HG03060 (cell line): ENCODE measurements at regions not wholly inside any gene's neighbourhood (a gene's known extent, or its start where the extent isn't known, plus 50 kb on each side); places are given as distances from the start of the nearest gene placed in this dataset.

ENCODE experiments used
- ATAC-seq: cut with Tn5 transposase; IDR thresholded peaks from one replicate; pipeline ENCODE4 v1.9.1; 2021; ENCODE audit warnings: low read depth, moderate number of reproducible peaks; ENCODE audit not compliant: unreplicated experiment

DNA sequence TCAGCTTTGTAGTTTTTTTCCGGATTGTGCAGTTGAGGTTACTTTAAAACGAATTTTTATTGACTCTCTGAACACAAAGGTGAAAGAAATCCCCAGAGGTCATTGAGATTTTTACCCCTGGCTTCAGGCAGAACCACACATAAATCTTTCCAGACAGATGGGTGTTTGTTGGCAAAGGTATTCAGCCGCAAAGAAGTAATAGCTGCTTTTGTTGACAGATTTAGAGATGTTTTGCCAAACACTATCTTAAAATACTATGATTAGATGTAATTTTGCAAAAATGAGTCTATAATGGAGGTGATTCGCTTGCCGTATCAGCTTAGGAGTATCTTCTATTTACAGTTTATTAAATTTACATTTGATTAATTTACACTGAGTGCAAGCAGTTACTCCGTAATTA is 418.3 kb upstream of the CLINT1 start:
- no peak for ATAC-seq

DNA sequence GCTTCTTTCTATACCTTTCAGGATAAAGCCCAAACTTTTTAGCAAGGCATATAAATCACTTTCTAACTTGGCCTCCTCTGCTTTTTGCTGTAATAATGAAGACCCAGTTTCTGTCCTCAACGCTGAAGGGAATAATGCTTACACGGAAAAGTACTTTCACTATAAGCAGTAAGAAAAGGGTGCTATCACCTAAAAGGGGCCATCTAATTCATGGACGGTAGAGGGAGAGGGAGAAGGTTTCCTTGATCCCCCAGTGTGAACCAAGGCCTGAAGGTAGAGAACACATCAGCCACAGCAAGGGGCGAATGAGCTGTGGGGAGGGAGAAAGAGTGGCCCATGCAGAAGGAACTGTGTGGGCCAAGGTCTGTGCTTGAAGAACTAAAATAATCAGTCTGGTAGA is 417.7 kb upstream of the CLINT1 start:
- no peak for ATAC-seq

DNA sequence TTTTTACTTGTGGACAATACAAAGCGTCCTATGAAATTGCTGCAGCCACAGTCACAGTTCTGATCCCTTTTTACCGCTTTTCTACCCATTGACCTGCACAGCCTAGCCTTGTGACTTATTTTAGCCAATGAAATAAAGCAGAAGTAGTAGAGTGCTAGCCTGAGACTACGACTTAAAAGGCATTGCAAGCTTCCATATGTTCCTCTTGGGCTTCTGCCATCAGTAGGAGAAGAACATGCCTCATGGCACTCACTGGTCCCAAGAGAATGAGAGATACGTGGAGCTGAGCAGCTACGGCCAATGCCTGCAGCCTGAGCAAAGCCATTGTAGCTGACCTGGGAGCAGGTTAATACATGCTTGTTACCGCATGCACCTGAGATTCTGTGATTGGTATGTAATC is 416.6 kb upstream of the CLINT1 start:
- no peak for ATAC-seq

DNA sequence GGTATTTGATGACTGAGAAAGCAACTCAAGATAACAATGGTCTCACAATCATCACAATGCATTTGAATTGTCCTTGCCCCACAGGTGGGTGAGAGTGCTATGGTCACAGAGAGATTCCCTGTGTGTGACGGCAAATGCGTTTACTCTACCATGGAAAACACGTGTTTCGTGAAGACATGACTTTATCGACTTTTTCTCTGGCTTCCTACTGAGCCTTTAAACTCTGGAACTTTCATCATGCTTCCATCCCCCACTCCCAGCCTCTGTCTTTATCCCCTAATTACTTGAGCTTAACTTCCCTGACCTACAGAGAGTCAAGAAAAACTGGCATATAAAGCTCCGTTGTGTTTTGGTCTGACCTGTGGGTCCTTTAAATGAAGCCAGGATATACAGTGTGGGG is 414.1 kb upstream of the CLINT1 start:
- no peak for ATAC-seq

DNA sequence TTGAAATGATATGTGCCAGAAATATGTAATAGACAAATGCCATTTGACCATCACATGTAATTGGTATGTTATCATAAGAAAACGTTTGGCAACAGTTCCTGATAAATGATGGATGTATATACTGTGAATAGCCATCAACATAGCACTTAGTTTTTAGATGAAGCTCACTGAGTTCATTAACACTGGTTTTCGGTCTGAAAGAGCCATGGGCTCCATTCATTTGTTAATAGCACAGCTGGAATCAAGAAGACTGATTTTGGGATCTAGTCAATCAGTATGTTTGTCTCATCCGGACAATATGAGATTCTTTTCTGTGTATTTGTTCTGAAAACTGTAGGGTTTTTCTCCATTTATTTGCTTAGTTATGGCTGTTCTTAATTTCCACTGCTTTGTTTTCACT is 413.5 kb upstream of the CLINT1 start:
- ATAC-seq: no peak

DNA sequence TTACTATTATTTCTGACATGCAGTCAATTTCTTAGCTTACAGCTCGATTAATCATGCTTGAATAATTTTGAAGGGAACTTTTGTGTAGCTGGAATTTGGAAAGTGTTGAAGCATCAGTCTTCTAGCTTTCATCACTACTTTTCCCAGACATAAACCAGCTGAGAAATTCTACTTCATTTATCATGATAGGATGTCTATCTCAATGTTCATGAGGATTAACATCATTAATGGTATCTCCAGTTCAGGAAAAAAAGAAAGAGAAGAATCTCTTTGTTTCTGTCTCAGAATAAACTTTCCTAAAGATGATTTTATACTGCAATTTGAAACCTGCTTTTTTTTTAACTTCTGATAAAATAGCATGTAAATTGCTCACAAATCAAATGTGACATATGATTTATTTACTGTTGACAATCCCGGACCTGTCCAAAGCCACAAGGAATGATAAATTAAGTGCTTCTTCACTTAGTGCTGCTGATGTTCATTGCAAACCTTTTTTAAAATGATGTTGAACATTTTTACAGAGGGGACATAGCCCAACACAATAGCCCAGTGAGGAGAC is 412.1 kb upstream of the CLINT1 start:
- ATAC-seq: no peak

DNA sequence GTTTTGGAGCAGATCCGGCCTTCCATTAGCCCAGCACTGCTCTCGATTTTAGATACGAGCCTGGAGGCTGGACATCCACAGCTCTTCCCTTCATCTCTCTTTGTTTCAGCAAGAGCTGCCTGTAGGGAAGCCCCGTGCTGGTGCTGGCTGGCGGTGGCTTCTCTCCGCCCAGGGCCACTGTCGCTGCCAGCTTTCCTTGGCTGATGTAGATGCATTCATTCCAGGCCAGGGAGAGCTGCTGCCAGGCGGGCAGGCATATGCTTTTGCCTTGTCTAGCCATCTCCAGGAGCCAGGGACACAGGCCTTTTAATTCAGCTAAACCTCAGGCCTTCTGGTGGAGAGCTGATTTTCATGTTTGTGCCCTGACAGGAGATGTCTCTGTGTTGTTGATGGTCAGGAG is 409.3 kb upstream of the CLINT1 start:
- no peak for ATAC-seq

DNA sequence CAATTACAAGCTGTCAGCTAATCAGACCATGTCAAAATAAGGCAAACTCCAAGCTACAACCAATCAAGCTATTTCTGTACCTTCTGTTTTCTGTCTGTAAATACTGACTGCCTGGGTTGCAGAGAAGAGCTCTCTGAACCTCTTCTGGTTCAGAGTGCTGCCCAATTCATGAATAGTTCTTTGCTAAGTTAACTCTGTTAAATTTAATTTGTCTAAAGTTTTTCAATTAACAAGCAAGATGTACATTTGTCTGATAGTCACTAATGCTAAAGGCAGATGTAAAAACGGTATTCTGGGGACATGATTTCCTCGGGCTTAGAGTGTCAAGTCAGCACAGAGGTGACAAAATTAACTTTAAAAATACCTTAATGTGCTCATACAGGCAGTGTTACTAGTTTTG is 408.3 kb upstream of the CLINT1 start:
- ATAC-seq: no peak

DNA sequence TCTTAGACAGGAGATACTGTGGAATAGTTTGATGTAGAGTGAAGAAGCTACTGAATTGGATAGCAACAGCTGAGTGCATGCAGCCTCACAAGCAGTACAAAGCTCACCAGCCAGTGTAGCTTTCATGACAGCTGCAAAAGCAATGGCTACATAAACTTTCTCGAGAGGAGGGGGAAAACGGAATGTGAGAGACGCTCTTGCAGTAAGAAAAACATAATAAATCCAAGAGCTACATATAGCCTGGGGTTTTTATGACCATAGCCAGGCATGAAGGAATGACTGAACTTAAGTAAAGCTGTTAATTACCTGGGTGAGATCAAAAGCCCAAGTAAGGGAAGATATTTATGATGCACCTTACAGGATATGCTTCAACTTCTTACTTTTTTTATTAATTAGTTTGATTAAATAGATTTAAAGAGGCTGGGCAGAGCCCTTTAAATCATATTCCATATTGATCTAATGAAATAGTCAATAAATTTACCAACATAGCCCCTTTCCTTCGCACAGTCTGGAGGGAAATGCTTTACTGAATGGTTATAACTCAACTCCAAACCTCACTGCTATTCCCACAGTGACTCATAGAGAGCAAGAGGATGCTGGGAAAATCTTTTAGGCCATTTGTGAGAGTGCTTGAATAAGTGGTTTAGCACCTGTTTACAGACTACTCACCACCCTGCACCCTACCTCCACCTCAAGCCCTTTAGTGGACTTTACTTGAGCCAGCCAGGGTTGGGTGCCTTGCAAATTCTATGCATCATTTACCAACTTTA is 407.2 kb upstream of the CLINT1 start:
- no peak for ATAC-seq

DNA sequence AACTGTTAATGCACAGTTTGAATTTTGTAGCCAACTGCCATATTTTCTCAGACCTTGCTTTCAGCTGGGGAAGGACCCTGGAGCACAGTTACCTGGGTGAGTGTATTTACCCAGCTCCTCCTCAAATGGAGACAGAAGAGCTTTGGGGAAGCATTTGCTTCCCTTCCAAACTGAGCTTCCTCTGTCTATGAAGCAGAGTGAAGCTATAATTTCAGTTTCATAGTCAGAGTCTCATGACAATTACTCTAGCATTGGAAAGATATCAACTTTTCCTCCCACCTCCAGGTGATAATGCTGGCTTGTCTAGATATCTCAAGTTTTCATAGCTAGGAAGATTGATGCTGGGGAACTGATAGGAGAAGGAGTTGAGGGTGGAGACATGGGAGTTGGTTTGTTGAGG is 406.4 kb upstream of the CLINT1 start:
- ATAC-seq: no peak

DNA sequence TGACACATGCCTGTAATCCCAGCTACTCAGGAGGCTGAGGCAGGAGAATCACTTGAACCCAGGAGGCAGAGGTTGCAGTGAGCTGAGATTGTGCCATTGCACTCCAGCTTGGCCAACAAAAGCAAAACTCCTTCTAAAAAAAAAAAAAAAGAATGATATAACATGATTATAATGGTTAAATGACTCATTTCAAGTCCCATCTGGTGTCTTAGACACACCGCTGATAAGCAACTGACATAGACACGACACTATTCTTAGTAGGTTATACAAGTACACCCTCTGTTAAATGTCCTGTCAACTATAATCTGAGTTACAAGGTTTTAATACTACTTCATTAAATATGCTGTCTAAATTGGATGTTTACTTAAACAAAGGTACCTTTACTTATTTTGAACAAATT is 405.3 kb upstream of the CLINT1 start:
- ATAC-seq: no peak

DNA sequence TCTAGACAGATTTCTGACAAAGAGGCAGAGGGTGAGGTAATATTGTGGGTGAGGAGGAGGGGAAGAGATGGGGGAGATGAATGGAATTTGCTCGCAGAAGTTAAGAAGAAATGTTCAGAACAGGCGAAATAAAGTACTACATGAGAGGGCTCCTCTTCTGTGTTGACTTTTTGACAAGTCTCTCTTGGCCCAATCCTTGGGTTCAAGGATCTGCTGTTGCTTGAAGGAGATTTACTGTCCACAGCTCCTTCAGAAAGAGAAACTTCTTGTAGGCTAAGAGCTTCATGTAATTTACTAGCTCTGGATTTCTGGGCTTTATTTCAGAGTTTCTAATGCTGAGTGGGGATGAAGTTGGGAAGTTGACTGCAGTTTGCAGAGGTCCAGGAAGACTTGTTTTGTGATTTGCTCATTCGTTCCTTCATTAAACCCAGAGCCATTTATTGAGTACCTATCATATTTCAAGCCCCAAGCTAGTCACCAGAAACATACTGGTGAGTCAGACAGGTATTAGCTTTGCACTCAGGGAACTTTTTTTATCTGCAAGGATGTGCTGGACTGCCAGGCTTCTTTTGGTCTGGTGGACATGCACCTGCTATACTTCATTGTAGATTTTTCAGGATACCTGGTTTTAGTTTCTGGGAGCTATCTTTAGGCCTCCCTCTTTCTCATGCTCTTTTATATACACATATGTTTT is 402.9 kb upstream of the CLINT1 start:
- ATAC-seq: no peak

DNA sequence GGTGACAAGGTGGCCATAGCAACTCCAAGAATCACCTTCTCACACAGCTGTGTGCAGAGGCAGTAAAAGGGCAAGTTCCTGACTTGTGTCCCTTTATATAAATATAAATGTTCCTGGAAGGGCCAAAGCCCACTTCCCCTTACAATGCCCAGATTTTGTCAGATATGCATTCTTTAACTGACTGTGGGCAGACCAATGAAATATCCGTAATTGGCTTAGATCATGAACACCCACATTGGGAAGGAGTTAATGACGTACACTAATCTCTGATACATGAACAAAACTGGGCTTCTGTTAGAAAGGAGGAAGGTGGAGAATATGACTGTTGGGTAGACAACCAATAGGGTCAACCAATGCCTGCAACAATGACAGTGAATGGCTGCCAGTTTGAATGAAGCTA is 397.2 kb upstream of the CLINT1 start:
- ATAC-seq: no peak

DNA sequence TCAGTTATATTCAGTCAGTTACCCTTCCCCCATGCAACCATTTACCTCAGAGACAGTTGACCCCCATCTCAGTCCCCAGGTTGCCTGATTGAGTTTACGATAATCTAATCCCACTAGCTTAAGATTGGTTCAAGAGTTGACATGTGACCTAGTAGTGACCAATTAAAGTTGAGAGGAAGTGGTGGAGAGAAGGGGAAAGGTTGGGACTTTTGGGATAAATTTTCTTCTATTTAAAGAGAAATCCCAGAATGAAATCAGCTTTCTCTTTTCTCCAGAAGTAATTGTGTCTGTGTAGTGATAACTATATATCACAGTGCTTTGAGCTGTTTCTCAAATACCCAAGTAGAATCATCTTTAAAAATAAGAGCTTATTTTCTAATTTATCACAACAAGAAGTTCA is 396.7 kb upstream of the CLINT1 start:
- no peak for ATAC-seq

DNA sequence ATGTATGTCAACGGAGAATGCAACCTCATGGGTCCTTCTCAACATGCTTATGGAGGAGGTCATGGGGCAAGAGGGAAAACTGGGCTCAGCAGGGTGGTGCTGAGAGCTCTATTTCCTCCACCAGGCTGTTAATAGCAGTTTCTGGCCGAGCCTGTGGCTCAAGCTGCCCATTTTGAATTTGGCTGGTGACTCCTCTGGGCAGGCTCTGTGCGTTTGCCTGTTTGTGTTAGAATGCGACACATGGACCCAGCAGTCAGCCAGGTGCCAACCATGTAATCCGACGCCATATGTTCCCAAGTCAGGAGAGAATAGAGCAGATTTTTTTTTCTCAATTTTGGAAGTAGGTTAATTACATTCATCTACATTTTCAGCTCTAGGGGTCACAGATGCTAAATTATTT is 387.7 kb upstream of the CLINT1 start:
- ATAC-seq: no peak

DNA sequence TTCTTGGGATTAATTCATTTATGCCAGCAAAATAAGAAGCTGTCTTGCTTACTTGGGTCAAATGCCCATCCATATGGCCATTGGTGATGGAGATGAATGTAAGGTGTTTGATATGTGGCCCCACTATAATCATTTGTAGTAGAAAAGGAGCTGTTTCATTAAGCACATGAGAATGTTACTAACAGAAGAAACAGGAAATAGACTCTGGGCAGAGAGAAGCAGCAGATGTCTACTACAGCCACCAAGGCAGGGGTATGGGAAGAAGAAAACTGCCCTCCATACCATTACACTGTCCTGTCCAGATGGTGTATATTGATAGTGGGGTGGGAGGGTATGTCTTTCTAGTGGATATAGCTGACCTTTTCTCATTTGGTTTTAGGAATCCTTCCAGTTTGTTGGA is 386.6 kb upstream of the CLINT1 start:
- no peak for ATAC-seq

DNA sequence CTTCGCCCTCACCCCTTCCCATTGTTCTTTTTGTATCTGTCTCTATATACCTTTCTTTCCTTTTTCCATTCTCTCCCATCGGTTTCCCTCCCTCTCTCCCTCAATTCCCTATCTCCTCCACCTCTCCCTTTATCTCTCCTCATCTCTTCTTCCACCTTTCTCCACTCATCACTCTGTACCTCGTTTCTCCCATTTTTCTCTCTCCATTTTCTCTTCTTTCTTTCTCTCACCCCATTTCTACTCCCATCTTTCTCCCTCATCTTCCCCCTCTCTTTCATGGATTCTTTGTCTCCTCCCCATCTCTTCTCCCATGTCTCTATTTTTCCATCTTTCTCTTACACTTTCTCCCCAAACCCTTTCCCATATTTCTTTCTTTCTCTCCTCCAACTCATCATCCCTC is 385.9 kb upstream of the CLINT1 start:
- ATAC-seq: no peak

DNA sequence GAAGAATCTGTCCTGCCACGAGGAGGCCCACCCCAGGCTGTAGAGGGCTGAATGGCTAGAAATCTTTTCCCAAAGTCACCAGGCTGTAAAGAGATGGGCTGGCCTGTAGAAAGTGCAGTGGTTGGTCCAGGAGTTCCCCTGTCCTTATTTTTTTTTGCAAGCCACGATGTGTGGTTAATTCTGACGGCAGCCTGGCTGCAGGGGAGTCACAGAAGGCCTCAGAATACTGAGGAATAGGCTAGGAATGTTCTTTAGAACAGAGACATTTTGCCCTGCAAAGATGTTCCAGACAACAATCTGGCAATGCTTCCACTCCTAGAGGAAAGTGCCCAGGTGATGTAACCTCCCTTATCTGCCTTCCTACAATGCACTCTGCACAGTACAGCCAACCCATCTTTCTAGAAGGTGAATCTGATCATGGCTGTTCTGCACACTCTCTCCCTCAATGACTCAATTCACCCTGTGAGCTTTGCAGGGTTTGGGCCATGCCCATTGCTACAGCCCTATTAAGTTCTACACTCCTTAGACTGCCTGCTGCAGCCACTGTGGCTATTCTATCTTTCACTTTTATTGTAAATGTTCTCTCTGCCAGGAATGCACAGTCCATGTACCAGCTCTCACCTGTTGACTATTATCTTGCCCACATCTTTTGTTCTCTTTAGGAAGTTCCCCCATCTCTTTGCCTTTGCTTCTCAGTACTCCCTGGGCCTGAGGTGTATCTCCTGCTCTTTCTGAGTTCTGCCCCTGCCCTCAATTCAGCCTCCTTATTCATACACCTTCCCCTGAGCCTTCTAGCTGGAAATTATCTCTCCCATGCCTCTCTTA is 377.8 kb upstream of the CLINT1 start:
- ATAC-seq: no peak

DNA sequence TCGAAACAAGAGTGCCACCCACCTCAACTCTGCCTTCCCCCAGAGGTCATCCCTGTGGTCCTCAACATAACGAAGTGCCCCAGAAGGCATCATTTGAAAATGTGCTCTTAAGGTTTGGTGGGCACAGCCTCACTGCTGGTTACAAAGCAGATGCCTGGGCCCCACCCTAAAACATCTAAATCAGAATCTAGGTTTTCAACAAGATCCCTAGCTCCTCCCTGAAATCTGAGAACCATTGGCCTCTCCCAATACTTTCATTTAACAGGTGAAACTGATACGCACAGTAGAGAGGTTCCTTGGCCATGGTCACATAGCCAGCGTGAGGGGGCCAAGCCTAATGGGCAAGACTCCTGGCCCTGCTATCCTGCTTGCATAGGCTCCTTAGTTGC is 376.2 kb upstream of the CLINT1 start:
- no peak for ATAC-seq

DNA sequence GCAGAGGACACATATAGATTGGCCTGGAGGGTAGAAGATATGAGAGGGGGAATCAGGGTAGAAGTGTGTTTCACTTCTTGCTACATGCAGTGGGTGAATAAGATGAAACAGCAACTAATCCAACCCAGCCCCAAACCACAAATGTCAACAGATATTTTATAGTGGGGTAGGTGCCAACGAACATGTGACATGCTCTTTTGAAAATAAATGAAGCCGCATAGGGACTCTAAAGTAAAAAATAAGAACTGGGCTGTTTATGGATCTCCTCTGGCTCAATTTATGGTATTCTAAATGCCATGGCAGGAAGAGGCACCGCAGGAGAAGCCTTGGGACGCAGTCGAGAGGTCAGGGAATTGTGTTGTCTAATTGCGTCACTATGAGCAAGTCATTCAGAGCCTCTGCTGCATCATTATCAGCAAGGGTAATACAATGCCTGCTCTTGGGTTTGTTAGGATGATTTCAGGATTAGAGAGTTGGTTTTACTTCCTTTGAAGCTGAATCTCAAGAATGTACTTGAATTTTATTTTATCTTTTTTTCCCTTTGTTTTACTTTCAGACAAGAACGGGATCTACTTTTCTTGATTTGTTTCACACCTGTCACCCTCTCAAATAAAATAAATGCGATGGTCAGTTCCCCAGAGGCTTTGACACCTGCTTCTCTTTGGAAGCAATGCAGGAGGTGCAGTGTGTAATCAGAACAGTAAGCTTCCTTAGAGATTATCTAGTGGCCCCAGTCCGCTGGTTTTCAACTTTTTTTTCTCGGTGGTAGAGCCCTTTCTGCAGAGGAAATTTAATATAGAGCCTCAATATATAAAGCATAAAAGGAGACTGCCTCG is 375.6 kb upstream of the CLINT1 start:
- ATAC-seq: no peak
